Type B pancreatic cell (in vitro differentiated cells): ENCODE measurements at regions not wholly inside any gene's neighbourhood (a gene's known extent, or its start where the extent isn't known, plus 50 kb on each side); places are given as distances from the start of the nearest gene placed in this dataset.

Source experiments
- DNase-seq: peaks from one replicate; pipeline ENCODE4 v3.0.0; 2021; ENCODE audit warnings: mixed read lengths; ENCODE audit not compliant: unreplicated experiment; ENCODE audit errors: extremely low spot score
- H3K27ac Mint-ChIP-seq: 2 replicates; pipeline ENCODE4 v1.8.0; 2021; ENCODE audit warnings: mild to moderate bottlenecking, mixed read lengths
- H3K27me3 Mint-ChIP-seq: 2 replicates; pipeline ENCODE4 v1.8.0; 2021; ENCODE audit warnings: mixed read lengths
- H3K36me3 Mint-ChIP-seq: 2 replicates; pipeline ENCODE4 v1.8.0; 2021; ENCODE audit warnings: mixed read lengths
- H3K4me1 Mint-ChIP-seq: one replicate; pipeline ENCODE4 v1.8.0; 2021; ENCODE audit warnings: mixed read lengths; ENCODE audit not compliant: unreplicated experiment
- H3K4me3 Mint-ChIP-seq: 2 replicates; pipeline ENCODE4 v1.8.0; 2021; ENCODE audit warnings: mild to moderate bottlenecking, mixed read lengths
- H3K9me3 Mint-ChIP-seq: 2 replicates; pipeline ENCODE4 v1.8.0; 2021; ENCODE audit warnings: mixed read lengths
- TF ChIP-seq, protein P1 (sequence below): fragments of 200-600 bp; sonication (generic); conservative IDR thresholded peaks from 2 replicates; pipeline ENCODE4 v1.5.0; 2021; ENCODE audit warnings: antibody characterized with exemption, mild to moderate bottlenecking

DNA sequence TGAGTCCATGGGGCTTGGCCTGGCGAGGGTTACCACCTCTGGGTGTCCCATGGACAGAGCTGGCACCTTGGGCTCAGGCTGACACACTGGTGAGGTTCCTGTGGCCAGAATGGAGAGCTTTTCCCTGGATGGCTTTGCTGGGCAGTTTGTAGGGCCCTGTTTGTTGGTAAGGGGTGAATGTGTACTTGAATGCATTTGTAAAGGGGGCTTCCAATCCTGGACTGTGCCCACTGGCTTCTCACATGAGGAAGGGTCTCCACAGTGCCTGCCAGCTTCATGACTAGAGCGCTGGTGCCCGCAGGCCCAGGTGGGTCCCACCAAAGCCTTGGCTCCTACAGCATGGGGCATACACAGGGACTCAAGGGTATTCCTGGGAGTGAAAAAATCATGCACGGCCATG, 103.5 kb upstream of the SIX2 start:
- H3K4me1 Mint-ChIP-seq, result peaks cover 7% of the 10 kb centered on the region

DNA sequence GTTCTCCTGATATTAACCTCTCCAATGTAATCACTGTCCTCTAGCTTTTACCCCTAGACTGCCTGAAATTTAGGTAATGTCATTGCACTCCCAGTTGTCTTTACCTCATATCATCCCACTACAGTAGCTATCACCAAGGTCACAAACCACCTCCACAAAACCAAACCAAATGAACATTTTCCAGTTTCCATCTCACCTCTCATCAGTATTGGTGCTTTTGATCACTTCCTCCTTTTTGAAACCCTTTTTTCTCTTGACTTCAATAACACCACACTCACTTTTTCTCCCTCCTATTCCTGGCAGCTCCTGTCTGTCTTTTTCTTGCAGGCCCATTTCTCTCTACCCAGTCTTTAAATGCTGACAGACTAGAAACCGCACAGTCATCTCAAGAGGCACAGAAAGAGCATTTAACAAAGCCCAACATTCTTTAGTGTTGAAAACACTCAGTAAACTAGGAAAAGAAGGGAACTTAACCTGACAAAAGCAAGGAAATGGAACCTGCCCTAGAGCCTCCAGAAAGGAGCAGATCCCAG, 95.9 kb upstream of the SIX2 start:
- Mint-ChIP-seq H3K36me3 (no peaks in the 10 kb centered on the region), H3K27me3 (peaks cover 6% of the 10 kb centered on the region), H3K4me3 (no peak overlapping the region), H3K27ac (no peak overlapping the region), H3K9me3 (no peaks in the 10 kb centered on the region), H3K4me1 (no peaks in the 10 kb centered on the region)
- no peak for DNase-seq
- TF ChIP-seq, protein P1, sequence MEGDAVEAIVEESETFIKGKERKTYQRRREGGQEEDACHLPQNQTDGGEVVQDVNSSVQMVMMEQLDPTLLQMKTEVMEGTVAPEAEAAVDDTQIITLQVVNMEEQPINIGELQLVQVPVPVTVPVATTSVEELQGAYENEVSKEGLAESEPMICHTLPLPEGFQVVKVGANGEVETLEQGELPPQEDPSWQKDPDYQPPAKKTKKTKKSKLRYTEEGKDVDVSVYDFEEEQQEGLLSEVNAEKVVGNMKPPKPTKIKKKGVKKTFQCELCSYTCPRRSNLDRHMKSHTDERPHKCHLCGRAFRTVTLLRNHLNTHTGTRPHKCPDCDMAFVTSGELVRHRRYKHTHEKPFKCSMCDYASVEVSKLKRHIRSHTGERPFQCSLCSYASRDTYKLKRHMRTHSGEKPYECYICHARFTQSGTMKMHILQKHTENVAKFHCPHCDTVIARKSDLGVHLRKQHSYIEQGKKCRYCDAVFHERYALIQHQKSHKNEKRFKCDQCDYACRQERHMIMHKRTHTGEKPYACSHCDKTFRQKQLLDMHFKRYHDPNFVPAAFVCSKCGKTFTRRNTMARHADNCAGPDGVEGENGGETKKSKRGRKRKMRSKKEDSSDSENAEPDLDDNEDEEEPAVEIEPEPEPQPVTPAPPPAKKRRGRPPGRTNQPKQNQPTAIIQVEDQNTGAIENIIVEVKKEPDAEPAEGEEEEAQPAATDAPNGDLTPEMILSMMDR, result no peak

More for the DNA sequence above, 103.5 kb upstream of the SIX2 start:
- H3K9me3 Mint-ChIP-seq, result no peaks in the 10 kb centered on the region
- no peak overlapping the region for H3K4me3 Mint-ChIP-seq
- peaks cover 6% of the 10 kb centered on the region for H3K27me3 Mint-ChIP-seq
- DNase-seq, result no peak
- H3K27ac Mint-ChIP-seq, result no peak overlapping the region
- no peaks in the 10 kb centered on the region for H3K36me3 Mint-ChIP-seq
- TF ChIP-seq, protein P1, result no peak

DNA sequence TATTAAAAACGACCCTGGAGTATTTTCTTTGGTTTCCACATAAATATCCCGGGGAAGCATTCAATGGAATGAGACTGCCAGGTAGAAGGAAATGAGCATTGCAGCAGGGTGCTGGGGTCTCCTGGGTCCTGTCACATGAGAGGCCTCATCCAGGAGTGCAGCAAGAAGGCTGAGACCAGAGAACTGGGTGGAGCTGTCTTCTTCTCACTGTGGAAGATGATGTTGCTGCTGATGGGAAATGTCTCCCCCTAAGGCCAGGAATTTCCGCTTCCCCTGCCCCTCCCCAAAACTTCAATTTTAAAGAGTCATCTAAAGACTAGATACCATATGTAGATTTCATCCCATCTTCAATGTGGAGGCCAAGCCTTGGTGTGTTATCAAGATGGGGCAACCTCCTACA, 95.2 kb upstream of the SIX2 start:
- peaks cover 3% of the 10 kb centered on the region for H3K27me3 Mint-ChIP-seq
- no peak overlapping the region for H3K4me3 Mint-ChIP-seq
- no peaks in the 10 kb centered on the region for H3K4me1 Mint-ChIP-seq
- no peak overlapping the region for H3K27ac Mint-ChIP-seq
- H3K9me3 Mint-ChIP-seq, result no peaks in the 10 kb centered on the region
- TF ChIP-seq, protein P1, result no peak
- no peak for DNase-seq
- H3K36me3 Mint-ChIP-seq, result no peaks in the 10 kb centered on the region

DNA sequence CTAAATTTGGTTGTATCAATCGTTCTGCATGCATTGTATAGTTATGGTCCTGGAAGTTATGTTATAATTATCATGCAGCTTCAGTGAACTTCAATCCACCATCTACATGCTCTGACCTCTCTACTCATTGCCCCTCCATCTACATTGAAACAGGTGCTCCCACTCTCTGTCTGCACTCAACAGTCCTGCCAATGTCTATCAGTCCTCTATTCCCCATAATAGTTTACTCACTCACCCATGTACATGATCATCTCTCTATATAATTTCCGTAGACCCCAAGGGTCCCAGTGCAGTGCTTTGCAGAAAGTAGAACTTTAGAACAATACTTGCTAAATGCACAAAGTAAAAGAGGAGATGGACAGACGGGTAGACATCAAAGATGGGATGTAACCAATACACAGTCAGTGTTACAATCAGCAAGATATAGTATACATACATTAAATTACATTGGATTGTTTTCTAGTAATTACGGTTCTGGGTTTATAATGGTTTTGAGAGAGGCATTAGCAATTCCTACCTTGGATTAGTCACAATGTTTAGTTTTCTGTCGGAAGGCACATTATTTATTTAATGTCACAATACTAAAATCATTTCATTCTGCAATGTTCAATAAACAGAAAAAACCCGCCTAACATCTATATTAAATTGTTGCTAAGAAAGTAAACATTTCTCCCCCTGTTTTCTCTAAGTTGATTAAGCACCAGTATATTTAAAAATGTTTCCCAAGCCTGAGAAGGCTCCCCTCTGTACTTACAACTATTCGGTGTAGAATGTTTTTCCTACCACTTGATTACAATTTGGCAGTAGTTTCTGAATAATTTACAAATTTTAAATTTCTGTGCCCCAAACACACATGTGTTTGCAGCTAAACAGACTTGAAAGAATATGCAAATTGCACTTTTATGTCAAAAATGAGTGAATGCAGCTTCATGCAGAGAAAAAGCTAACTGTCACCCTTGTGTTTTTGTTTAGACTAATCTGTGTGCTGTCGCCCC, 94.4 kb upstream of the SIX2 start:
- TF ChIP-seq, protein P1, result no peak
- Mint-ChIP-seq H3K9me3 (no peaks in the 10 kb centered on the region), H3K4me3 (no peak overlapping the region), H3K4me1 (no peaks in the 10 kb centered on the region), H3K36me3 (no peaks in the 10 kb centered on the region), H3K27me3 (no peaks in the 10 kb centered on the region), H3K27ac (no peak overlapping the region)
- DNase-seq, result no peak

DNA sequence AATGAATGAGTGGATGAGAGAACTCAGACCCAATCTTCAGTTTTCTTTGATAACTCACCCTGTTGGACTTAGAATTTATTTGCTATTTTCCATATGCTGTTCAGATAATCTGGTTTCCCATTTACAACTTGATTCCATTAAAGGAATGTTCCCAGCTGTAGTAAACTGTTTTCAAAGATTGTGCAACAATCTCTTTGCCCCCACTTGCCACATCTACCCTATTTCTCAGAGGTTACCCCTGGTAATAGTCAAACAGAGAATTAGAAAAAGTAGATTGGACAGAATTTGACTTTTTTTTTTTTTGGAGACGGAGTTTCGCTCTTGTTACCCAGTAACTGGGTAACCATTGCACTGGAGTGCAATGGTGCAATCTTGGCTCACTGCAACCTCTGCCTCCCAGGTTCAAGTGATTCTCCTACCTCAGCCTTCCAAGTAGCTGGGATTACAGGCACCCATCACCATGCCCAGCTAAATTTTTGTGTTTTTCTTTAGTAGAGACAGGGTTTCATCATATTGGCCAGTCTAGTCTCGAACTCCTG, 93.4 kb upstream of the SIX2 start:
- DNase-seq, result no peak
- Mint-ChIP-seq H3K27me3 (no peaks in the 10 kb centered on the region), H3K4me1 (no peaks in the 10 kb centered on the region), H3K9me3 (no peaks in the 10 kb centered on the region), H3K36me3 (no peaks in the 10 kb centered on the region), H3K27ac (no peak overlapping the region), H3K4me3 (no peak overlapping the region)
- TF ChIP-seq, protein P1, result no peak
